Upper lobe of left lung (tissue), 4 donors: ENCODE measurements at regions not wholly inside any gene's neighbourhood (a gene's known extent, or its start where the extent isn't known, plus 50 kb on each side); places are given as distances from the start of the nearest gene placed in this dataset.

Experiments used
- POLR2A ChIP-seq, 4 donors: fragments of 450-650 bp; IDR thresholded peaks; one replicate each; pipeline ENCODE4 v1.5.1; 2016 to 2017; ENCODE audit warnings: antibody characterized with exemption in 4 of 4, mild to moderate bottlenecking in 2 of 4
- POLR2AphosphoS5 ChIP-seq, 2 donors: sonication (generic); formaldehyde crosslinking; IDR thresholded peaks; one replicate each; pipeline ENCODE4 v1.5.1; 2017; ENCODE audit warnings: antibody characterized with exemption in 2 of 2
- TF ChIP-seq, protein P1 (sequence below), 6 experiments: fragments of 450-650 bp in 4 of 6; fragments of 200-600 bp in 2 of 6; sonication (generic) in 2 of 6; IDR thresholded peaks; one replicate each; pipeline ENCODE4 v1.5.1; 2016 to 2019; ENCODE audit warnings: antibody characterized with exemption in 6 of 6

DNA sequence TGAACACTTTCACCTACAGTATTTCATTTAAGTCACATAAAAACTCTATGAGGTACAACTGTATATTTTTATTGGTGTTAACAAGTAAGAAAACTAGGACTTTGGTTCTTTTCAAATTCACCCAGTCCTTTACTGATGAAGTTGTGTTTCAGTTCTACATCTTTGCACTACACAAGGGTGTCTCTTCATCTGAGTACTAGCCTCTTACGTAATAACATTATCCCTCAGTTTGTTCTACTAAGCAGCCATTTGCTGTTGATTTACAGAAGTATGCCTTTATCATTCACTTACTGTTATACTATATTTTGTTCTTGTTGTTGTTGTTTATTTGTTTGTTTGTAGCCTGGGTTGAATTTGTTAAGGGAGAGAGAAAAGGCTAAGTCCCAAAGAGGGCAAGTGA, 311.9 kb downstream of the PLOD2 start:
- TF ChIP-seq, protein P1, sequence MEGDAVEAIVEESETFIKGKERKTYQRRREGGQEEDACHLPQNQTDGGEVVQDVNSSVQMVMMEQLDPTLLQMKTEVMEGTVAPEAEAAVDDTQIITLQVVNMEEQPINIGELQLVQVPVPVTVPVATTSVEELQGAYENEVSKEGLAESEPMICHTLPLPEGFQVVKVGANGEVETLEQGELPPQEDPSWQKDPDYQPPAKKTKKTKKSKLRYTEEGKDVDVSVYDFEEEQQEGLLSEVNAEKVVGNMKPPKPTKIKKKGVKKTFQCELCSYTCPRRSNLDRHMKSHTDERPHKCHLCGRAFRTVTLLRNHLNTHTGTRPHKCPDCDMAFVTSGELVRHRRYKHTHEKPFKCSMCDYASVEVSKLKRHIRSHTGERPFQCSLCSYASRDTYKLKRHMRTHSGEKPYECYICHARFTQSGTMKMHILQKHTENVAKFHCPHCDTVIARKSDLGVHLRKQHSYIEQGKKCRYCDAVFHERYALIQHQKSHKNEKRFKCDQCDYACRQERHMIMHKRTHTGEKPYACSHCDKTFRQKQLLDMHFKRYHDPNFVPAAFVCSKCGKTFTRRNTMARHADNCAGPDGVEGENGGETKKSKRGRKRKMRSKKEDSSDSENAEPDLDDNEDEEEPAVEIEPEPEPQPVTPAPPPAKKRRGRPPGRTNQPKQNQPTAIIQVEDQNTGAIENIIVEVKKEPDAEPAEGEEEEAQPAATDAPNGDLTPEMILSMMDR (IDR thresholded peaks at IDR 0.05) = no peak
- TF ChIP-seq POLR2A (IDR thresholded peaks at IDR 0.05) = no peak
- no peak for TF ChIP-seq POLR2AphosphoS5 (IDR thresholded peaks at IDR 0.05)
